Fibroblast of the conjunctiva (primary cell): ENCODE measurements at regions not wholly inside any gene's neighbourhood (a gene's known extent, or its start where the extent isn't known, plus 50 kb on each side); places are given as distances from the start of the nearest gene placed in this dataset.

Experiments used
- DNase-seq: peaks from one replicate; pipeline ENCODE4 v3.0.0-alpha.2; 2010; ENCODE audit warnings: low read depth

DNA sequence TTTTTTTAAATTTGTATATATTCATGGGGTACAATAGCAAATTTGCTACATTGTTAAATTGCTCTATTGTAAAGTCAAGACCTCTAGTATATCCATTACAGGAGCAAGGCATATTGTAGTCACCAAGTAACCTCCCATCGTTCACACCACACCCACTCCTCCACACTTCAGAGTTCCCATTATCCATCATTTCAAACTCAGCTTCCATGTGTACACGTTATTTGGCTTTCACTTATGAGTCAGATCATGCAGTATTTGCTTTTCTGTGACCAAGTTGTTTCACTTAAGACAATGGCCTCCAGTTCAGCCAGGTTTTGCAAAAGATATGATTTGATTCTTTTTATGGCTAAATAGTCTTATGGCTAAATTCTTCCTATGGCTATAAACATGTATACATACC is 2614.2 kb downstream of the PCDH7 start:
- DNase-seq, result no peak

DNA sequence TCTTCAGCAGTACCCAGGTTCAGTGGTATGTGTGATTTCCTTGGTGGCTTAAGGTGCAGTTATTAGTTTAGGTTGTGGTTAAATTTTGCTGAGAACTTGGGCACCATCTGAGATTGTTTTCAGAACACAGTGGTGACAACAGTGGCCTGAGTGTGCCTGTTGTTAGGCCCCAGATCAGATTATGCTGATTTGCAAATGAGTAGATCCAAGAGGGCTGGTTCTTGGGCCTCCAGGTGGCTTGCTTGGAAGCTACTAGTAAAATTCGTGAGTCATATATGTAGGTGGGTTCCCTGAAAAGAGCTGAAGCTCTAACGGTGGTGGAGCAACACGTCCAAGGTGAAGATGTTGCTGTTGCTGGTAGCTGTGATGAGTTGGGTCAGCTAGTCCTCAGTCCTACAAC is 2619.6 kb downstream of the PCDH7 start:
- DNase-seq, result no peak

DNA sequence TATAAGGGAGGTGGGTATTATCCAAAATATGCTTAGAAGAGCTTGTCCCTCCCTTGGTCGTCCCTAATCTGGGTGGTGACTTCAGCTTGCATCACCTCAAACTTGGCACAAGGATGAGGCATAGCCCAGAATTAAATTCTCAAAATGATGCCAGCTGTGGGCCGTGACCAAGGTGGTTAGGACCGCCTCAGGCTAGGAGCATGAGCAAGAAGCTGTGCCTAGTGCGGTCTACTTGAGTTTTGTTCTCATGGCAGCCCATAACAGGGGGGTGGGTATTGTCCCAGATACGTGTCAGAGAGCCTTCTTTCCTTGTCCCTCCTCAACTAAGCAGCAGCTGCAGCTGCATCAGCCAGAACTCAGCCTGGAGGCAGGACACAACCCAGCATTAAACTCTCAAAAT is 2620.0 kb downstream of the PCDH7 start:
- DNase-seq, result no peak

DNA sequence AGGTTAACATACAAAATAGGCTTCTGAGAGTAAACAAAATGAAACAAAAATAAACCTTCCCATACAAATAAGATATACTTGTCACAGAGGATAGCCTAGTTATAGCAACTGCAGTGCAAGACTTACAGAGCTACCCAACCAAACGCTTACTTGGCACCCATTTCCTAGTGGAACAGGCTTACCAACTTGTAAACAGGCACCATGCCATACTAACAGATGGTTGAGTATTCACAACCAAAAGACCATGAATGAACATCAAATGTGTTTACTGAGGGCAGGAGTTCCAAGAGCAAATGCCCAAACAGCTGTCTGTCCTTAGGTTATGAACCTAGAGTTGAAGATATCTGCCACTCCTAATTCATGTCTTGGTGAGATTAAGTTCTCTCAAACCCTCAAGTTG is 2629.2 kb downstream of the PCDH7 start:
- no peak for DNase-seq

DNA sequence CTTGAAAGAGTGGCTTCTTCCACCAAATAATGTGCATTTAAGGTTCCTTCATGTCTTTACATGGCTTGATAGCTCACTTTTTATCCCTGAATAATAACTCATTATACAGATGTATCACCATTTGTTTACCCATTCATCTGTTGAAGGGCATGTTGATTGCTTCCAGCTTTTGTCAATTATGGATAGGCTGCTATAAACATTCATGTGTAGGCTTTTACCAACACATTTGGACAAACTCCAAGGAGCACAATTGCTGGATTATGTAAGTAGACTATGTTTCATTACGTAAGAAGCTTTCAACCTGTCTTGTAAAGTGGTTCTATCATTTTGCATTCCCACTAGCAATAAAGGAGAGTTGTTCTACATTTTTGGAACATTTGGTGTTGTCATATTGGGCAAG is 2637.0 kb downstream of the PCDH7 start:
- no peak for DNase-seq

DNA sequence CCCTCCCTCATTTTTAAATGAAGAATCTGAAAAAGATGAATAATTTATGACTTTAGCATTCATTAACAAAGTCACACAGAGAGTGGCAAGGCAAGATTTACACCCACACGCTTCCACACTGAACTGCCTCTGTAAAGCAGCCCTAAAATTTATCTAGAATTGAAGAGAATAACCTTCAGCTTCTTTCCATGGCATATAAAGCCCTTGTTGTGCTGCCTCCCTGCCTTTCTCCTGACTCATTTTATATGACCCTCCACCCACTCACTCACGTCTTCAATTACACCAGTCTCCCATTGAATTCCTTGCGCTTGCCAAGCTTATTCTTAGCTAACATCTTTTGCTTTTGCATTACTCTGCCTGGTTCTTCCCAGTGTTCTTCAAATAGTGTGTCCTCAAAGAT is 2649.3 kb downstream of the PCDH7 start:
- peak; percentile 49 for DNase-seq

DNA sequence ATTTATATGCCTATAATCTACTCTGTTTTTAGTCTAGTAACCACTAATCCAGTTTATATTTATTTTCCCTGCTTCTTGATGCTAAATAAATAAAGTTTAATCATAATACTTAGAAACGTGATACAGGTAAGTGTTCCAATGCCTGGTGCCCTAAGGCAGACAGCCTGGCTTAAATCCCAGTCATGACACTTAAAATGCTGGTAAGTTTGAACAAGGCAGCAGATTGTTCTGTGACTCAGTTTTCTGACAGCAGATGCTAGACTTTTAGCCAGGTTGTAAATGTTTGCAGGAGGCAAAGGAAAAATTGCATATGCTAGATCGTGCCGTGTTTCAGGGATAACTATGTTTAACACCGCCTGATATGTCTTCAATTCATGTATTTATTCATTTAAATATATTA is 2661.6 kb downstream of the PCDH7 start:
- no peak for DNase-seq

DNA sequence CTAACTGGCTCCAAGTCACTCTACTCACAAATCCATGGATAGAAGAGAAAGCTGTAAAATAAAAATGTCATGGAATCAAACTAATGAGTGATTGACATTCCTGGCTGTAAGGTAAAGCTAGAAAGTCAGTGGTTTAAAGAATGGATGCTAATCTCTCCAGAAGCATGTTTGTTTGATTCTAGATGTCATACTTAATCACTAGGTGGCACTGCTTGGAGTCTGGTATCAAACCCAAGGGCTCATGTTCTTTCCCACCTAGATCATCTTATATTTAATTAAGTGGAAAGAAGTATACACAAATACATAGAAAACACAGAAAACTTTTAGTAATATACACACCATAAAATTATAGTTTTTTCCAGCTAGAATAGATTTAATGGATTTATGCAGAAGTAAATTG is 2666.6 kb downstream of the PCDH7 start:
- no peak for DNase-seq

DNA sequence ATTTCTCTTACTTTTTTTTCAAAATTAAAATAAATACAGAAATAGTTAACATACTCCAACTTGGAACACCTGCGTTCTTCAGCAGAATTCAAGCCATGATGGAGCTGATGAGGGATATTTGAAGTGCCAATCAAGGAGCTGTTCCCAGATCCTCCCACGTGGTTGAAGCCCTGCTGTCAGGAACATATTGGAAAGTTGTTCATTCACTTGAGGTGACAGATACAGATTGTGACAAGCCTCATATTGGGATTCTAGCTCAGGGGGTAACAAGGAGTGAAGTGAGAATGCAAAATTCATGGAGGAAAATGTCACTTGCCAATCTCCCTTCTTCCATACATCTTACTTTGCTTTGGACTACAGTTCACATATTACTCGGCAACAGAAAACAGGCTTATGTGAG is 2670.8 kb downstream of the PCDH7 start:
- DNase-seq, result no peak

DNA sequence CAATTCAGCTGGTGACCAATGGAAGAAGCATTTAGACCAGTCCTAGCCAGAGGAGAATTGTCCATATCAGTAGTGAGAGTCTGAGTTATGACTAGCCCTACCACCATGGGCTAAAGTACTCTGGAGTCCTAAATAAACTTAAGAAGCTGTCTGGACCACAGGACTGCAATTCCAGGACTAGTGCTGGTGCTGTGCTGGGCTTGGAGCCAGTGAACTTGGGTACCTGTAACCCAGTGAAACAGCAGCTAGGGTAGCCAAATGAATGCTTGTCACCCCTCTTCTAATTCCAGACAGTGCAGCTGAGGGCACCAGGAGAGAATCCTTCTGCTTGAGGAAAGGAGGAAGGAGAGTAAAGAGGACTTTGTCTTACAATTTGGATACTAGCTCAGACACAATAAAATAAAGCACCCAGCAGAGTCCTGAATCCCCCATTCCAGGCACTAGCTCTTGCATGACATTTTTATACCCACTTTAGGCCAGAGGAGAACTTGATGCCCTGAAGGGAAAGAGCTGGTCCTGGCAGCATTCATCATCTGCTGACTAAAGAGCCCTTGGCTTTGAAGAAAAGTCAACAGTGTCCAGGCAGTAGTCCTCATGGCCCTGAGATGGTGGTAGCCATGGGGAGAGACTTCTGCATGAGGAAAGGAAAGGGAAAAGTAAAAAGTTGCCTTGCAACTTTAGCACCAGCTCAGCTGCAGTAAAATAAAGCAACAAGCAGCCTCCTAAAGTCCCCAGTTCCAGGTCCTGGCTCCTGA is 2675.7 kb downstream of the PCDH7 start:
- no peak for DNase-seq

DNA sequence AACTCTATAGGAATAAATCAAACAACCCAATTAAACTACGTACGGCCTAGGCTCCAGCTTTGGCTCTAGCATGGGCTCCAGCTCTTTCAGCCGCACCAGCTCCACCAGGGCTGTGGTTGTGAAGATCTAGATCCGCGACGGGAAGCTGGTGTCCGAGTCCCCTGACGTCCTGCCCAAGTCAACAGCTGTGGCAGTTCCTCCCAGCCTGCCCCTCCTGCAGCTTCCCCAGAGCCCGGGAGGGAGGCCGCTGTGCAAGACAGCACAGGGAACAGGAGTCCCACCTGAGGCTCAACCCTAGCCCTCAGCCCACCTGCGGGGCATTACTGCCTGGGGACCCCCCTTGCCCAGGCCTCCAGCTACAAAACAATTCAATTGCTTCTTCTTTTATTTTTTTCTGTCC is 2680.3 kb downstream of the PCDH7 start:
- no peak for DNase-seq

DNA sequence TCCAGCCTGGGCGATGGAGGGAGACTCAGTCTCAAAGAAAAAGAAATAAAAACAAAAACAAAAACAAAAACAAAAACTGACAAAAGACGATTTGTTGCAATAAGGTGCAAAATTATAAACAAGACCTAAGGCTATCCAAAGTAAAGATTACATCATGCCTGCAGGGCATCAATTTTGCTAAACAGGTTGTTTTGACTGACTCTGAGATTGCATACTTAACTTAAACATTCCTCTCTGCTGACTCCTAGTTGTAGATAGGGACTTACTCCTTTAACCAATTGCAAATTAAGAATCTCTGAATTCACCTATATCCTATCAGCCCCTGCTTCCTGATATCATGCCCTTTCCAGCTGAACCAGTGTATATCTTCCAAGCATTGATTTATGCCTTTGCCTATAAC is 2687.3 kb downstream of the PCDH7 start:
- no peak for DNase-seq

DNA sequence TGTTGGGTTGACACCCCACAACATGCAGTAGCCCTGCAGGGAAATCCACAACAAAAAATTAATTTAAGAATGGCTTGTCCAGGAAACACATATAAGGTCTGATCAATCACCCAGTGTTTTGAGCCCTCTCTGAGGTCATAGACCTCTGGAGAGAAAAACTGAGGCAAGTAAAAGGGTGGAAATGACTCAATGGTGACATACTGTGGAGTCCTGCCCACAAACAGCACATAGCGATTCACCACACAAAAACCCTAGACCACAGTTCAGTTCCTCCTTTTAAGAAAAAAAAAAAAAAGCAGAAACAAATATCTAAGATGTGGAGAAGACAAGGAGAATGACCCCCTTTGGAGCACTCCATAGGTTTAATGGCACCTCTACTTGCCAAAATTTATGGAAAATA is 2691.0 kb downstream of the PCDH7 start:
- no peak for DNase-seq

DNA sequence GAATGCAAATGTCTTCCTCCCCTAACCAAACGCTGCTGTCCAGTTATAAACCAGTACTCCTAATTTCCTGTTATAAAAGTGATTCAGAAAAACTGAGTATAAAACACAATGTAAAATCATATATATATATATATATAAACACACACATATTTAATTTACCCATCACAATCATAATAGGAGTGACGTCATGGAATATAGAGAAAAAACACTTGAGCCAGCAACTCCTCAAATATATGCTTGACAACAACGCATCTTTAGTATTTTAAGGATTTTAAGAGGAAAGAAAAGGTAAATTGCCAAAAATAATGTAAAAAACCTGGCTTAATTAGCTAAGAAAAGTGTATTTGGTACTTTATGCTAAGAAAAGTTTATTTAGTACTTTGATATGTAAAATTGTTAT is 2701.7 kb downstream of the PCDH7 start:
- no peak for DNase-seq

DNA sequence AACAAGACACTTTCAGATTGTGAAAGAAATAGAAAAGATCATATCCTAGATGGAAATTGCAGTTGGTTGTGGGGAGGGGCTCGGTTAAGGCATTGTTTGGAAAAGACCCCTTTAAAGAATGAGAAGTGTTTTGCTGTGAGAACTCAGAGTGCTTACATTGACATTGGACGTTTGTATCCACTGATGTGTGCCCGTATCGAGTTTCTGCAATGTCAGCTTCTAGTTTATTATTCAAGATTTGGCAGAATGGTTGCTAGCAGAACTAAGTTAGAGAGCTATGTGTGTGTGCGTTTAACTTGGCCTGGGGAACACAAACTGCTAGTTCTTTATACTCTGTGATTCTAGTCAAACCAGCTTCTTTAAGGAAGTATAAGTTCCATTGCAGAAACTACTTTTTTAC is 2702.5 kb downstream of the PCDH7 start:
- no peak for DNase-seq

DNA sequence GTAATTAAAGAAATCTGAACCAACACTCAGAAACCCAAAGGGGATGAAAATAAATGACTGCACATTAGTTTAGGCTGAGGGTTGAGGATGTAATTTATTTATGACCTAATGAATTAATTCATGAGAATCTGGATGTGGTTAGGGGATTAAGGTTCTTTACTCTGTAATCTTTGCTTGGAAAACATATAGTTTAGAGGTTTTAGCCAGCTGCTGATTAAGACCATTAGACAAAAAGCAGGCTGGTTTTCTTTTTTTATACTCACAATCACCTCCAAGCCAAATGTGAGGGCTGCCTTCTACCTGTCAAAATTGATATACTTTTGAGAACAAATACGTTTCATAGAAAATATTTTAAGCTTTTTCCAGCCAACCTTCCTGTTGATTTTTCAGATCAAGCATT is 2705.8 kb downstream of the PCDH7 start:
- no peak for DNase-seq

DNA sequence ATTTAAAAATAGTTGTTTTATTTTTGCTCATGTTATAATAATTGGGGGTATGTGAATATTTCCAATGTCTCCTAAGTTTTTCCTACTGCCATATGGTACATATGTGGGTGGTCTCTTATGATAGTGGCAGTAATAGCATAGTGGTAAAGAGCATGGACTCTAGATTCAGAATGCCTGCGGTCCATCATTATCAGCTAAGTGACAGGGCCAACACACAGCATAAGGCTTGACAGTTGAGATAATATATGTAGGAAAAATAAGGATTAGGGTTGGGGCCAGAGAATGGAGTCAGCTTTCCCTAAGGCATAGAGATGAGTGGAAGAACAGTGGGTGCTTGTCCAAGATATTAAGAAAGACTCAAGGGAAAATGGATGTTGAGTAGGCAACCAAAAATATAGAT is 2707.5 kb downstream of the PCDH7 start:
- DNase-seq, result no peak

DNA sequence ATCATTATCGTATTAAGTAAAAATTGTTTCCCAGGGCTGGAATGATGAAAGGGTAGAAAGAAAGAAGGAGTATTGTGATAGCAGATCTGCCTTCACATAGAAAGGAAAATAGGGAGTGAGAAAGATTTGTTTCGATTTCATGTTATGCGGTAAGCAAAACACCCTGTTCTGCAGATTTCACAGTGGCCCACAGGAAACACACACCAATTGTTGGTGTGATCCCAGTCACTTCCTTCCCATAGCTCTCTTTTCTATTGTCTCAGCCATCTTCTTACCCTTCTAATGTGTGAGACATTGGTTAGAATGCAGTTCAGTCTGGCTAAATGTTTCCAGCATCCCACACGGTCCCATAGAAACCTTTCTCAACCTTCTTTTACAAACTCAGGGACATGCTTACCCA is 2709.8 kb downstream of the PCDH7 start:
- DNase-seq, result no peak

DNA sequence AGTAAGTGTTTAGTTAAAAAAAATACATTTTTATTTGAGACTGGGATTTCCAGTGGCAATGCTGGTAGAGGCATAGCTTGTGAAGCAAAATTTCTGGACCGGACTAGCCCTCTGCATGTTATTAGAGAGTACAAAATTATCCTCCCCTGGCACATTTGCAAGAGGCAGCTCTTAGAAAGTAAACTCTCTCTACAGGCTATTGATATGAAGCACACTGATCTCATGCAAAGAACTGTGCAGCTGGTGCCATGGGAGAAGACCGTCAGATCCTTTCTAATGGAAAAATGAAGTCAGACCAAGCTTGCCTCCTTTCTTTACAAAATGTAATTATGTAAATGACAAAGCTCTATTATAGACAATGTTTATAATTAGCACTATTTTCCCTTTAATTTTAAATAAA is 2717.2 kb downstream of the PCDH7 start:
- DNase-seq, result no peak

DNA sequence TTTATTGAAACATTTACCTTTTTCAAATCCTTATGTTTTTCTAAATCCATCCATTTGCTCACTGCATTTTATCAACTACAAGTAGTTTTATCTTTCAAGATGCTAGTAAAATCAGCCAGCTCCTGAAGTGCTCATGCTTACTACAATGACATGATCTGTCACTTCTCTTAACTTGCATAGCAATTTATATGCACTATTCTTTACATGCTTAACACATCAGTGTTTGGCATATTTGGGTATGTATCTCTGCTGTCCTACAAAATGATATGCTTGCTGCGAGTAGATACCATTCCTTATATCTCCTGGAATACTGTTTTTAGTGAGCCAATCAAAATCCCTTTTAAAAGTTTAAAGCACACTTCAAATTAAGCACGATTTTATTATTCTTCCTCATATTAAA is 2726.8 kb downstream of the PCDH7 start:
- no peak for DNase-seq

DNA sequence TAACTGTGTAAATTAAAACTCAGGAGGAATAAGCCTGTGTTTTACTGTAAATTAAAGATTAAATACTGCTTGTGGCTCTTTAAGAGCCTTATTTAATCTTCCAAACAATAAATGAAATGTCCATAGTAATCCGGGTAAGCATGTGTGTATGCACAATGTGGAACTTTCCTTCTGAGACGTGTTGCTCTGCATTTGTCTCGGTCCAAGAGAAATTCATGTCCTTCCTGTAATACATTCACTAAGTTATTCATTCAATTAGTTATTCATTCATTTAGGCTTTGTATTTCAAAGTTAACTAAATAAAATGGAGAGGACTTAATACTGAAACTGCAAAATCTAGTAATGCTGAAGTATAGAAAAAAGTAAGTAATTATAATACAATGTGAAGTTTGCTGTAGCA is 2728.8 kb downstream of the PCDH7 start:
- no peak for DNase-seq

DNA sequence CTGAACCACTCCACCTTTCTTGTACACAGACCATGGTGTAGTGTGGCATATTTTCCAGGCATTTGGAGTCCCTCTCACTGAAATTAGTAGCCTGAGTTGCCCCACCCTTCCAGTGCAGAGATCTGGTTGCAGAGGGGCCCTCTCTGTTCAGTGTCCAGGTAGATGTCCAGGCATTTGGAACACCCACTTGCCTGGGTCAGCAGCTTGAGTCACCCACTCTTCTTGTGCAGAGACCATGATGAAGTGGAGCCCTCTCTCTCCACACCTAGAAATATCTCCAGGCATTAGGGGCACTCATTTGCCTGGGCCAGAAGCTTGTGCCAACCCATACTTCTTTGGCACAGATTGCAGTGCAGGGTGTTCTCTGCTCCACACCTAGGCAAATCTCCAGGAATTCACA is 2733.3 kb downstream of the PCDH7 start:
- no peak for DNase-seq

DNA sequence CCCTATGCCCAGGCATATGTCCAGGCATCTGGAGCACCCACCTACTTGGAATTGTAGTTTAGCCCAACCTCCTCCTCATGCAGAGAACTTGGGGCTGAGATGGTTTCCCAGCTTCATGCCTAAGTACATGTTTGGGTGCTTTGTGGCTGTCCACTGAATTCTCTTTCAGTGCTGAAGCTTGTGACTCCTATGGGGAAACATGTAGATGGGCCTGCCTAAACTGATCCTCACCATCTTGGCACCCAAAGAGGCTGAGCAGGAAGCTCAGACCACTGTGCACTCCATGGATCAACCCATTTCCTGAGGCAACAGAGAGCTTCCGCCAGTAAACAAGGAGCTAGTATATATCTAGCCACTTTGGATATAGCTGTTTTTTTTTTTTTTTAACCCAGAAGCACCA is 2733.7 kb downstream of the PCDH7 start:
- no peak for DNase-seq

DNA sequence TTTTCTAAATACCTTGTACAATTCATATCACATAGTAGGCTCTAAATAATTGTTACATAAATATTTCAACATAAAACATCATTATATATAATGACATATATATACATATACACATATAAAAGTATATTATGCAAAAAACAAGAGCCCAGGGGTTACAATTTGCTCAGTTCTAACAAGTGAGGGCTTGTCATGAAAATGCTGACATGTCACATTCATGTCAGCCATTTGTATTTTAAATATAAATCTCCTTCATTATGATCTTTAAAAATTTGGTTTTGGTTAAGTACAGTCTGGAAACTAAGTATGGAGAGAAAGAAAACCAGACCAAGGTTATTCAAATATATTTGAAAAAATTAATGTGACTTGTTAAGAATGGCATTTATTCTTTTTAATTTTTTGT is 2745.4 kb downstream of the PCDH7 start:
- DNase-seq, result no peak

DNA sequence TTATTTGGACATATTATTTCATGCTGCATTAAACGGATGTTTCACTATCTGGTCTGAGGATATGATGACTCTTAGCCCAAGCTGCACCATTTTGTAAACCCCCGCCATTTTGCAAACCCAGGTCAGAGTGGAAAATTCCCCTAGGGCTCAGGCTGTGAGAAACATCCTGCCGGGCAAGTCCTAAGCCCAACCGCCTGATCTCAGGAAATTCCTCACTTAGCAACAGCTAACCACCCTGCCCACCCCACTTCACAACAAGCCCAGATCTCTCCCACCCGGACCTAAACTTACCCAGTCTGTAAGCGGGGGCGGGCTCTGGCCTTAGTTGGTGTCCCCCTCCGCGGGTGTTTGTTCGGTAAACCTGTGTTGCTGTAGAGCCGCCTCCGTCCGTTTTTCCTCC is 2747.1 kb downstream of the PCDH7 start:
- DNase-seq, result no peak
